Esophagus muscularis mucosa (tissue), 4 donors: ENCODE measurements at regions not wholly inside any gene's neighbourhood (a gene's known extent, or its start where the extent isn't known, plus 50 kb on each side); places are given as distances from the start of the nearest gene placed in this dataset.

ENCODE experiments used
- DNase-seq: peaks from one replicate; pipeline ENCODE4 v3.0.0-alpha.2; 2017; ENCODE audit errors: extremely low spot score
- H3K27ac ChIP-seq, 4 donors: fragments of 200-600 bp; sonication (generic); replicated peaks in 1 of 4; 1 replicate in 3 of 4; 2 replicates in 1 of 4; pipeline ENCODE4 v1.5.1; 2016 to 2019; ENCODE audit warnings: mild to moderate bottlenecking in 1 of 4
- H3K27me3 ChIP-seq, 4 donors: fragments of 200-600 bp; sonication (generic); one replicate each; pipeline versions ENCODE4 v1.5.1 to v1.6.0; 2016 to 2019
- H3K36me3 ChIP-seq, 4 donors: fragments of 200-600 bp; sonication (generic); one replicate each; pipeline ENCODE4 v1.5.1; 2016 to 2019
- H3K4me1 ChIP-seq, 4 donors: fragments of 200-600 bp; sonication (generic); one replicate each; pipeline ENCODE4 v1.5.1; 2016 to 2019
- H3K4me3 ChIP-seq, 4 donors: fragments of 200-600 bp; sonication (generic); 1 replicate in 2 of 4; 2 replicates in 2 of 4; pipeline ENCODE4 v1.5.1; 2016 to 2019; ENCODE audit warnings: mild to moderate bottlenecking in 4 of 4, moderate library complexity in 1 of 4
- H3K9me3 ChIP-seq, 4 donors: fragments of 200-600 bp; sonication (generic); 1 replicate in 3 of 4; 2 replicates in 1 of 4; pipeline ENCODE4 v1.5.1; 2016 to 2019
- CTCF ChIP-seq, 3 experiments: fragments of 200-600 bp in 2 of 3; fragments of 450-650 bp in 1 of 3; sonication (generic) in 2 of 3; IDR thresholded peaks; one replicate each; pipeline ENCODE4 v1.5.1; 2017 to 2019; ENCODE audit warnings: antibody characterized with exemption in 3 of 3, mild to moderate bottlenecking in 2 of 3, moderate library complexity in 1 of 3
- EP300 ChIP-seq: sonication (generic); formaldehyde crosslinking; IDR thresholded peaks from one replicate; pipeline ENCODE4 v1.6.1; 2017; ENCODE audit warnings: antibody characterized with exemption
- POLR2A ChIP-seq: fragments of 450-650 bp; IDR thresholded peaks from one replicate; pipeline ENCODE4 v1.6.1; 2017; ENCODE audit warnings: antibody characterized with exemption, moderate library complexity, mild to moderate bottlenecking, low read depth
- POLR2AphosphoS5 ChIP-seq, 2 donors: sonication (generic); formaldehyde crosslinking; IDR thresholded peaks; one replicate each; pipeline ENCODE4 v1.6.1; 2017; ENCODE audit warnings: antibody characterized with exemption in 2 of 2
- WGBS: methylation state at CpG from one replicate; pipeline ENCODE4 v1.1.5; 2018; 5-methylcytosine and 5-hydroxymethylcytosine counted together
- intact Hi-C: fragments of 100-400 bp; cut with DNase I; formaldehyde crosslinking; loops from one replicate; pipeline ENCODE4 v1.15.1; 2023

GRCh38 chr6:168927026-168927425 is 326.6 kb downstream of the THBS2 start:
- DNase-seq, result no peak
- H3K27me3 ChIP-seq, result no peaks in the 10 kb centered on the region
- H3K4me1 ChIP-seq, result peaks cover 0 to under 1% (median 0%) of the 10 kb centered on the region in 4 donors
- H3K27ac ChIP-seq, result no peak overlapping the region
- H3K9me3 ChIP-seq, result no peaks in the 10 kb centered on the region
- WGBS, result 93% methylated on average over 10 of the region's 10 CpGs
- no peaks in the 10 kb centered on the region for H3K36me3 ChIP-seq
- no peak for TF ChIP-seq POLR2A
- no peak for TF ChIP-seq POLR2AphosphoS5 (IDR thresholded peaks at IDR 0.05)
- TF ChIP-seq CTCF (IDR thresholded peaks at IDR 0.05), result no peak
- no peak for TF ChIP-seq EP300
- intact Hi-C loops, result no loop called here
- no peak overlapping the region for H3K4me3 ChIP-seq

GRCh38 chr6:168926306-168926705 is 327.3 kb downstream of the THBS2 start:
- no peak overlapping the region for H3K4me3 ChIP-seq
- no peak for TF ChIP-seq POLR2AphosphoS5 (IDR thresholded peaks at IDR 0.05)
- no peak for TF ChIP-seq CTCF (IDR thresholded peaks at IDR 0.05)
- TF ChIP-seq EP300, result no peak
- TF ChIP-seq POLR2A, result no peak
- peaks cover 0 to 4% (median 0%) of the 10 kb centered on the region in 4 donors for H3K4me1 ChIP-seq
- no peak overlapping the region for H3K27ac ChIP-seq
- no peaks in the 10 kb centered on the region for H3K36me3 ChIP-seq
- DNase-seq, result no peak
- H3K9me3 ChIP-seq, result no peaks in the 10 kb centered on the region
- H3K27me3 ChIP-seq, result no peaks in the 10 kb centered on the region
- intact Hi-C loops, result no loop called here
- 96% methylated on average over 14 of the region's 15 CpGs for WGBS

GRCh38 chr6:168925671-168926070 is 328.0 kb downstream of the THBS2 start:
- H3K9me3 ChIP-seq, result no peaks in the 10 kb centered on the region
- 90% methylated on average over 11 of the region's 11 CpGs for WGBS
- no peak overlapping the region for H3K27ac ChIP-seq
- no peak for DNase-seq
- H3K4me1 ChIP-seq, result peaks cover 0 to 4% (median 0%) of the 10 kb centered on the region in 4 donors
- TF ChIP-seq EP300 (no peak), POLR2AphosphoS5 (IDR thresholded peaks at IDR 0.05) (no peak), CTCF (IDR thresholded peaks at IDR 0.05) (no peak), POLR2A (no peak)
- H3K4me3 ChIP-seq, result no peak overlapping the region
- intact Hi-C loops, result no loop called here
- H3K36me3 ChIP-seq, result no peaks in the 10 kb centered on the region
- H3K27me3 ChIP-seq, result no peaks in the 10 kb centered on the region

- intact Hi-C loops, result no loop called here
- no peak overlapping the region for H3K27ac ChIP-seq
- 86% methylated on average over 7 of the region's 7 CpGs for WGBS
- no peaks in the 10 kb centered on the region for H3K36me3 ChIP-seq
- DNase-seq, result no peak
- peaks cover 0 to 4% (median 0%) of the 10 kb centered on the region in 4 donors for H3K4me1 ChIP-seq
- no peaks in the 10 kb centered on the region for H3K9me3 ChIP-seq
- H3K27me3 ChIP-seq, result no peaks in the 10 kb centered on the region
- TF ChIP-seq EP300 (no peak), POLR2AphosphoS5 (IDR thresholded peaks at IDR 0.05) (no peak), CTCF (IDR thresholded peaks at IDR 0.05) (no peak), POLR2A (no peak)
- H3K4me3 ChIP-seq, result no peak overlapping the region
Measured at GRCh38 chr6:168923171-168923570, 330.5 kb downstream of the THBS2 start.

GRCh38 chr6:168922436-168922835 is 331.2 kb downstream of the THBS2 start:
- Histone ChIP-seq H3K4me1 (peaks cover 0 to 5% (median 2%) of the 10 kb centered on the region in 4 donors), H3K36me3 (no peaks in the 10 kb centered on the region), H3K4me3 (no peak overlapping the region), H3K27ac (no peak overlapping the region), H3K27me3 (no peaks in the 10 kb centered on the region), H3K9me3 (no peaks in the 10 kb centered on the region)
- TF ChIP-seq POLR2A (no peak), CTCF (IDR thresholded peaks at IDR 0.05) (no peak), POLR2AphosphoS5 (IDR thresholded peaks at IDR 0.05) (no peak), EP300 (no peak)
- intact Hi-C loops, result no loop called here
- WGBS, result 94% methylated on average over 7 of the region's 7 CpGs
- DNase-seq, result no peak
